ENCODE measurements at regions not wholly inside any gene's neighbourhood (a gene's known extent, or its start where the extent isn't known, plus 50 kb on each side); places are given as distances from the start of the nearest gene placed in this dataset.
"Not testable (repeated sequence)": the region's sequence is repeated elsewhere in the genome, so short reads cannot be mapped to it uniquely, and the experiment has no call there.

DNA sequence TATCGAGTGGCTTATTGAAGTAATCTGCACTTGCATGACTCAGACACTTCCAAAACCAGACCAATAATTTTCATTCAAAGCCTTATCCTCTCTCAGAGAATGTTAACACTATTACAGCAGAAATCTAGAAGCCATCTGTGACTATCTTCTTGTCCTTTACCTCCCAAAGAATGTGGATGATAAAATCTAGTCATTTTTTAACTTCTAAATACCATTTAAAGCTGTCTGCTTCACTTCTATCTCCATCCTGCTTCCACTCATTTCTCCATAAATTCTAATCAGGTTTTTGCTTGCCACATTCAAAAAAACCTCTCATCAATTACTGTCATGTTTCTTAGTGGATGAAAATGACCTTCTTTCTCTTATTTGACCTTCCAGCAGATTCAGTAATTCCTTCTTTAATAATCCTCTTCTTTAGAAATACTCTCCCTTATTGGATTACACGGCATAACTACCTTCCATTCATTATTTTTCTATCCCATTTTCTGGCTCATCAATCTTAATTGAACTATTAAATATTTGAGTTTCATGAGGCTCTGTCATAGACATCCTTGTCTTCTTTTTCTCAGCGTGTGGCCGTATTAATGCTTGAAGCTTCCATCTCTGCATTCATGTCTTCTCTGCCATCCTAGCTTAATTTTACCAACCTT, 1999.4 kb downstream of the MRPL39 start:
- DNase-seq (ENCODE audit: low read depth): no peak

DNA sequence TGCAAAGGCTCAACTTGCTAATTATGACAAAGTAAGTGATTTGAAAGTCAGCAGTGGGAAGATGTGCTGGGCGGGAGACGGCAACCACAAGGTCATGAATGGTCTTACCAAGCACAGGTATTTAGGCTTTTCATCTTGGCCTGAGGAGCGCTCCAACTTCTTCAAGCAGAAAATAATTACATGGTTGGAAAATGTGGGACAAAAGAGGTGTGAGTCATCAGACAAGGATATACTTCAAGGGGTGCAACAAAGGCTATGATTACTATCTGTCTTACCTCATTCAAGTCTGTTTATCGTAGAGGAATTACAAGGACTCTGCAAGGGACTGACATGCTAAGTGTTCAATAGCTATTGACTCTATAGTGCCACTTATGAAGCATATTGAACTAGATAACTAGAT, 2005.7 kb downstream of the MRPL39 start:
- DNase-seq (ENCODE audit: low read depth): no peak

DNA sequence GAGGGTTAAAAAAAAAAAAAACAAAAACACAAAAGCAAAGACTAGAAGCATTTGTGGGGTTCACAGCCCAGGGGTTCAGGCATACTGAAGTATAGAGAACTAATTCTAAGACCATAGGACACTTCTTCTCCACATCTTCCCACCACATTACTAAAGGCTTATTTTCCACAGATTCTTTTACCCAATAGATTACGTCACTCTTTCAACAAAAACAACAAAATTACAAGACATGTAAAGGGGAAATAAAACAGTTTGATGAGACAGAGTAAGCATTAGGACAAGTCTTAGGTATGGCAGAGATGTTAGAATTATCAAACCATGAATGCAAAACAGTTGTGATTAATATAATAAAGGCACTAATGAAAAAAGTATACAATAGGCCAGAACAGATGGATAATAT, 2013.7 kb downstream of the MRPL39 start:
- no peak for DNase-seq (ENCODE audit: low read depth)

DNA sequence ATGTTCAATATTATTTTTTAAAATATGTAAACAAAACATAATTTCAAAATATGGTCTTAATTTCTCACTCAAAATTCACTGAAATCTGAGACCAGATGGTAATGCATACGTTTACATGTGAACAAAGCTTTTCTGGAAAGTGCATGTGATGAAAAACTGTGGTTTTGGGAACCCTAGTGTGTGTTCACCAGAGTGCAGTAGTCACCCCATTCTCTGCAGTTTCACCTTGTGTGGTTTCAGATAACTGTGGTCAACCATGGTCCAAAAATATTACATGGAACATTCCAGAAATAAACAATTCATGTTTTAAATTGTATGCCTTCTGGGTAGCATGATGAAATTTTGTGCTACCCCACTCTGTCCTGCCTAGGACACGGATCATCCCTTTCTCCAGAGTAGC, 2021.9 kb downstream of the MRPL39 start:
- DNase-seq (ENCODE audit: low read depth): no peak

DNA sequence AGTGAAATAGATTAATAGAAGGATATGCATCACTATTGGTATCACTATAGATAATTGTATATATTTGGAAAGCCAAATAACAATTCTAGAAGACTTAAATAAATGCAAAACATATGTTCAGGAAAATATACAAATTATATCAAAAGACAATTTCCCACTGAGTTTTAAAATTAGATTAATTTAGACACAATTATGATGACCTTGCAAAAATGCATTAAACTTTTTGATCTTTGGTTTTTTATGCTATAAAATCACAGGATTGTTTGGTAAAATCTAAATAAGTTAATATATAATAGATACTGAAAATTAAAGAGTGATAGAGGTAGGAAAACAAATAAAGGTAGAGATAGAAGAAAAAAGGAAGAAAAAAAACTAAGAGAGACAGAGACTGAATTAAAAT, 2027.7 kb downstream of the MRPL39 start:
- DNase-seq (ENCODE audit: low read depth): no peak

DNA sequence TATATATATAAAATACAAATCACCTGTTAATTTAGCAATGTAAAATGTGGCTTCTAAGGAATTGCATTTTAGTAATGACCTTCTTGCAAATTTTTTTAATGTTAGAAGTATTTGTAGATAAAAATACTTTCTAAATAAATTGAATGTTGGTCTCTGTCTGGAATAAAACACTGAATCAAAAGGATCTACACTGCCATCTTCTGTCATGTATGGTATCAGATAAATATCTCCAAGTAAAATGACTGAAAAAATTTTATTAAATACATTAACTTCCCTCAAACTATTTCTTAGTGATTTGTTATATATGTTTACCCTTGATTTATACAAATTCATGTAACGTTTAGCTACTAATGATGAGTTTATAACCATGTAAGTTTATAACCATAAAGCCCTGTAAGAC, 2029.3 kb downstream of the MRPL39 start:
- DNase-seq (ENCODE audit: low read depth): no peak

DNA sequence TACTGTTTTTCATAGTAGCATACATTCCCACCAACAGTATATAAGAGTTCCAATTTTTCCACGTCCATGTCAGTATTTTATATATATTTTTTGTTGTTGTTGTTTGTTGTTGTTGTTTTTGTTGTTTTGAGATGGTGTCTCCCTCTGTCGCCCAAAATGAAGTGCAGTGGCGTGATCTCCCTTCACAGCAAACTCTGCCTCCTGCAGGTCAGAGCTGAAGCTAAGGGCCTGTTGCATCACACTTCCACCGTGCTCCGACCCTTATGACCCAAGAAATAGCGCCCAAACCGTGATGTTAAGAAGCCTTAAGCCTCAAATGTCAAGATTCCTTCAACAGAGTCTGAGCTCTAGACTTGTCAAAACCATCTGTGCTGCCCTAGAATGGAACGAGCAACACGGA, 2032.3 kb downstream of the MRPL39 start:
- no peak for DNase-seq (ENCODE audit: low read depth)

DNA sequence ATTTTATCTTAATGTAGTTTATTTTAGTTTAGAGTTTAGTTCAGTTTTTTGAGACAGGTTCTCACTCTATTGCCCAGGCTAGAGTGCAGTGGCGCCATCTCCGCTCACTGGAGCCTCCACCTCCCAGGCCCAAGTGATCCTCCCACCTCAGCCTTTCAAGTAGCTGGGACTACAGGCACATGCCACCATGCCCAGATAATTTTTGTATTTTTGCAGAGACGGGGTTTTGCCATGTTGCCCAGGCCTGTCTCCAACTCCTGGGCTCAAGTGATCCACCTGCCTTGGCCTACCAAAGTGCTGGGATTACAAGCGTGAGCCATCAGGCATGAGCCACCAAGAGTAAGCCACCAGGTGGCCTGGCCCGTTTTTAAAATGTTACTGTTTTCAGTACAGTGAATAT, 2058.4 kb downstream of the MRPL39 start:
- not testable (repeated sequence) for DNase-seq (ENCODE audit: low read depth)

DNA sequence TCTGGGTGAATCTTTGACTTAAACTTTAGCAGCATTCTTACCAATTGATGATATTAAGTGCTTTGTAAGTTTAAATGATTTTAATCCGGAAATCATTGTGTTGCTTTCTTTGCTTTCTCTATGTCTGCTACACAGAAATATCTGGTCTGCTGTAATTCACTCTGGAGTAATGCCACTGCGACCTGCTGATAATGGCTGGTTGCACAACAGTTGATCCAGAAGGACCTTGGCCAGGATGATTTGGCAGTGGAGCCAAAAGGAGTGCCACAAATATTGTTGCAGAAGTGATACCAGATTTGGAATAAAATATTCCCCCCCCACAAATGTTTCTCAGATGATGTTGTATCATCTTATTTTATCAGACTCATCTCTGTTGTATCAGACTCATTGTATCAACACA, 2063.9 kb downstream of the MRPL39 start:
- DNase-seq (ENCODE audit: low read depth): no peak

DNA sequence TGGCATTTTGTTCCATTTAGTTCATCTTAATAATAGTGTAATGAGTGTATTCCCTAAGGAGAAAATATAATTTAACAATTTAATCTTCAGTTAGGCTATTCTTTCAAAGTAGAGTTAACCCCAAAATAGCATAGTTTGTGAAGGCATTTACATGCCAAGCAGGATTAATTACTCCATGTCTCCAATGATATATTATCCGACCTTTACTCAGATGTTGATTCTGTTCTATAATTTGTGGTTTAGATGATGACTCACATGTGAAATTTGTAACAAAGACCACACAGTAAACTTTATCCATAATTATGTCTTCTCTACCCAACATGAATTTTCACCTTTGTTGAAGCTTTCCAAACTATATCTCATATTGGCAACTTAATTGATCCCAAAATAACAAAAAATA, 2065.2 kb downstream of the MRPL39 start:
- DNase-seq (ENCODE audit: low read depth): no peak

DNA sequence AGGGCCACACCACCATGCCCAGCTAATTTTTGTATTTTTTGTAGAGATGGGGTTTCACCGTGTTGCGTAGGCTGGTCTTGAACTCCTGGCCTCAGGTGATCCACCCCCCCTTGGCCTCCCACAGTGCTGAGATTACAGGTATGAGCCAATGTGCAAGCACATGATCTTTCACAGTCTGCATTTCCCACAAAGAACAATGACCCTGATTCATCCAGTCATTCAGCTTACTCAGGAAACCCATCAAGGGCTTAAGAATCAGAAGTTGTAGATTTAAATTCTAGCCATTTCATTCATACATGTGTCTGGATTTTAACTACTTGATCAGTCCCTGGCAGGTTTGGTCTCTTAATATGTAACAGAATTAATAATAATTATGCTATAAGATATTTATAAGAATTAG, 2065.7 kb downstream of the MRPL39 start:
- DNase-seq (ENCODE audit: low read depth): no peak

DNA sequence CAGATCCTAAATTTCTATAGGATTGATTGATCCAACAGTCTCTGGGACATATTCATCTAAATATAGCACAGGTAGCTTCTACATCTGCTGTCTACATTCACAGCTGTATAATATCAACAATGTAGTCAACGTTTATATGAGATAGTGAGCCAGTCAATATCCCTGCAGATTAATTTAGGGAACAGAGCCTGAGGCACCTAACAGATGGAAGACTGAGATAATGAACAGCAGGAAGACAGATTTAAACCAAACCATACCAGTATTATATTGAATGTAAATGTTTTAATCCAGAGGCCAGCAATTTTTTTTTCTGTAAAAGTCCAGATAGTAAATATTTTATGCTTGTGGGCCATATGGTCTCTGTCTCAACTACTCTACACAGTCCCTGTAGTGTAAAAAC, 2072.4 kb downstream of the MRPL39 start:
- DNase-seq (ENCODE audit: low read depth): no peak

DNA sequence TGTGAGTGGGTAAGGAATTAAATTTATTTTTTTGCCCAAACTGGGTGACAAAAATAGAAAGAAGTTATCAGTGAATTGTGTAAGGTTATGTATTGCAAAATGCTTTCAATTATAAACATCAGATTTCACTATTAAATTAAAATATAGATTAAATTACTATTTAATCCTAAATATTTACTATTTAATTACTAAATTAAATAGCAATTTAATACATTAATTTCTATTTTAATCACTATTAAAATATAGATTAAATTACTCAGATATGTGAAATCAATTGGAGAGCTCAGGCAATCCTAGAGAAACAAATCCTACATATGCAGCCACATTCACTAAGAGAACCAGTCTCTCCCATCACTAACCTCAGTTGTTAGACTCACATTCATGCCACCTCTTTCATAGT, 2075.8 kb downstream of the MRPL39 start:
- no peak for DNase-seq (ENCODE audit: low read depth)

DNA sequence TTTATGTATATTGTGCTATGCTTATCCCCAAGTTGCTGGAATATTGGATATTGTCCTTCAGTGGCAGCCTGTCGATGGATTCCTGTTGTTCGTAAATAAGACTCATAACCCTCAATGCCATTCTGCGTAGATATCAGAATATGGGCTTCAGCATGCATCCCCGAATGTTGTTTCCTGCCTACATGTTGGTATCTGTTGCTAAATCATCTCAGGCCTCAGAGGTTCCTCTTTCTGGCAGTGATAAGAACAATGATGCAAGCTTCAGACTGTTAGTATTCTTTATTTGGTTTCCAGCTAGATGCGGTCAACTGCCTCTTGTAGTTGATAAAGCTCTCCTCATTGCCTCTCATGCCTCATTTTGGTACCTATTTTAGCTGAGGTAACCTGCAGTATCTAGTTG, 2082.6 kb downstream of the MRPL39 start:
- DNase-seq (ENCODE audit: low read depth): no peak

DNA sequence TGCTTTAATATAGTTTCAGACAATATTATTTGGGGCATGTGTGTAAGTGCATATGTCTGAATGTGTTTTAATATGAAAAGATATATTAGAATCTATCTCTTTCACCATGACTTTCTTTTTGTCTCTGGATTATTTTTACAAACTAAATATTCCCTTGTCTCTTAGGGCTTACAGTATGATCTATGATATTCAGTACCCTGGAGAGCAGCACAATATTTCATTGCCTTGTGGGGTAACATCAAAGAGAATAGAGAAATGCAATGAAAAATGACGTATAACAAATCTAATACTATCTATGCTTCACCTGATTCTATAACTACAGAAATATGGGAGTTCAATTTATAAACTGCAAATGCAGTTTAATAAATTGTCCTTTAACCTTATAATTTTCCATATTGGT, 2084.5 kb downstream of the MRPL39 start:
- no peak for DNase-seq (ENCODE audit: low read depth)

DNA sequence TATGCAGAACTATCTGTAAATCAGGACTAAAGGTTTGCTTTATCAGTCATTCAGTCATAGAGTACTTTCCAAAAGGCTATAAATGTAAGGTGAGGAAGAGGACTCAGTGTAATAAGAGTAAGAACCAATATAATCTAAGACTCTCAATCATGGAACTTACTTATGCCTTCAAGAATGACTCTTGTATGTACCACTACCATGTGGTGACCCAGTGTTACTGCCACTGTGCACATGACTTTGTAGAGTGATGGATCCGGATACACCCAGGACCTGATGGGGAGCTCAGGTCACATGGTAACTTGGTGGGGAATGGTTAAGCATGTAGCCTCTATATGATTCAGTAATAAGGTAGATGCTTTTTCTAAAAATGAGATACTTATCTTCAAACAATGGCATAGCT, 2099.8 kb downstream of the MRPL39 start:
- no peak for DNase-seq (ENCODE audit: low read depth)

DNA sequence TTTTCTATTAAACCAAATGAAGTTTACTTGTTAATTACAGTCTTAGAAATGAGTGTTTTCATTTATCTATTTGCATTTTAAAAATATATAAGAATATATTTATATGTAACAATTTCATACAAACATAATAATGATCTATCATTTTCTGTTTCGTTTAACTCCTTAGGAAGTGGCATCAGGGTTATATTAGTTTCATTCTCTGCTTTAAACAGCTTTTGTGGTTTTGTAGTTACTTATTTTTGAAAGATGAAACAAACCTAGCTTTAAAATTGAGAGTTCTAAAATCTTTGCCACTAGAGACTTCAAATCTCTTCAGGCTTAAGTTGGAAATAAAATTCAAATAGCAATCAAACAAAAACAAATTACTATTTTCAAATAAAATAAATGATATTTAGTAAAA, 2110.6 kb downstream of the MRPL39 start:
- DNase-seq (ENCODE audit: low read depth): no peak

DNA sequence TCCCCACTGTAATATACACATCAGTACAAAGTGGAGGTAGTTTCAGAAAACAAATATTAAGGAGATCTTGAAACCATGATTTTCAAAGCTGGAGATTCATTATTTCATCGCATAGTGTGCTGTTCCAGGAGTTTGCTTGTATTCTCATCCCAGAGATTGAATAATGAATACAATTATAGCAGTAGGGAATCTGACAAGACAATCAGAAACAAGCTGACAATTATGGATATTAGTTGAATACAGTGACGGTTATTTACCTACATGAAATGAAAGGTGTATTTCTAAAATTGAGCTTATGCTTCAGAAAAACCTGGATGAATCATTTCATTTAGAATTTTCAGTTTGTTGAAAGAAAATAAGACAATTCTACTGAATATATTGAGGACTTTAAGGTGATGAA, 2119.0 kb downstream of the MRPL39 start:
- no peak for DNase-seq (ENCODE audit: low read depth)

DNA sequence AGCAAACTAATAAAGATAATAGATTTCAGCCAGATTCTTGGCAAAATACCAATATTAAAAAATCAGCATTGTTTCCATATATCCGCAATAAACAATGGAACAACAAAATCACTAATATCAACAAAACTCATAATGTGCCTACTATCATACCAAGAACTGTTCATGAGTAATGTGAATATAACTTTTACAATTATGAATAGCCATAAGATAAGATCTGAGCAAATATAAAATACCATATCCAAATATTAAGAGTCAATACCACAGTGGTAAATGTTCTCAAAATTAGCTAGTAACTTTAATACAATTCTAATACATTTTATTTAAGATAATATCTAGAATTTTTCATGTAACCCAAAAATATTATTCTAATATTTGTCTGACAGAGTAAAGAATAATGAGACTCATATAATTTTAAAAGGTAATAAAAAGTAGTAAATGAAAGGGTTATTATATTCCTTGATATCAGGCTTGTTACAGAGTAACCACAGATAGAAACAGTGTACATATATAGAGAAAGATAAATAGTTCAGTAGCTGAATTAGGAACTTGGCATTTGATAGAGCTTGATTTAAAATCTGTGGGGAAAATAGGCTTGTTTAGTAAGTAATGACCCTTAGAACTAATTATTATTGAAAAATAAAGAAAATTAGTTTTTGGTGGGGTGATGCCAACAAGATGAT, 2126.6 kb downstream of the MRPL39 start:
- no peak for DNase-seq (ENCODE audit: low read depth)

DNA sequence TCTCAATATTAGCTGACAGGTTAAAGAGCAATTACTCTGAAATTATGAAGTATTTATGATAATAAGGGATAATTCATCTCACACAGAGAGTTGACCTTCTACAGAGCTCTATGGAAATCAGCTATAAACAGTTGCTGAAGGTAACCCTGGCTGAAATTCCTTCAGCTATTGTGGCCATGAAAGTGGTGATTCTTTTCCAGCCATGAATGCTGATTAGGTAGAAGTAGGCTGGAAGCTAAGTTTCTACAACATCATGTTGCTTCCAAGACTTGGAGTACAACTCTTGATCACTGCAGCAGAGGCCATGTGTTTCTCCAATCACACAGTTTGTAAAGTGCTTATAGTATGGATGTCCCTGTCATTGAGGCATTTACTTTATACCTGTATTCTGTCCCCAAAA, 2128.9 kb downstream of the MRPL39 start:
- DNase-seq (ENCODE audit: low read depth): no peak

DNA sequence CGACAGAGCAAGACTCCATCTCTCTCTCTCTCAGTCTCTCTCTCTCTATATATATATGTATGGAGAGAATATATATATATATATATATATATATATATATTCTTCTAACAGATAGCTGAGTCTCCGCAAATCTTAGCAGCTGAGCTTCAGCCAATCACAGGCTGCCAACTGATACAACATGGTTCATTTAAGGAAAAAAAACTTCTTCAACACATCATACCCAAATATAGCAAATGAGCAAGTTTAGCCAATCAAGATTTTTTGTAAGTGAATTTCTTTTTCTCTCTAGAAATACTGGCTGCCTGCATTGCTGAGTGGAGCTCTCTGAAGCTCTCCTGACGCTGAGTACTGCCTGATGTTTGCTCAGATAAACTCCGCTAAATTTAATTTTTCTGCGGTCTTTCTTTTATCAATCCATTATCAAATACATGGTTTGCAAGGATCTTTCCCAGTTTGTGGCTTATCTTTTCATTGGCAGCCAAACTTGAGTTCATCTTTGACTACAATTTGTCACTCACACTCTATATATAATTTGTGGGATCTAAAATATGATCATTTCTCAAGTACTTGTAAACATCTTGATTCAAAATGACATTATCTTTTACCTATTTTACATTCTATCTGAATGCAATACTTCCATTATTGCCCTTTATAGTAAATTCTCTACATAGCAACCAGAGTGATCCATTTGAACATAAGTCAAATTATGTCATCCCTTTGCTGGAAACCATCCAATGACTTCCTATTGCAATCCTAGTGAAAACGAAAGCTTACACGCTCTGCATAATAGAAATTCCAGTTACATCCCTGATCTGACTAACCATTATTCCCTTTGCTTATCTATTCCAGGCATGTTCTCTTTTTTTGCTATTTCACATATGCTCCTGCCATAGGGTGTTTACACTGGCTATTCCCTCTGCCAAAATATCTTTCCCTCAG, 2131.7 kb downstream of the MRPL39 start:
- DNase-seq (ENCODE audit: low read depth): no peak

DNA sequence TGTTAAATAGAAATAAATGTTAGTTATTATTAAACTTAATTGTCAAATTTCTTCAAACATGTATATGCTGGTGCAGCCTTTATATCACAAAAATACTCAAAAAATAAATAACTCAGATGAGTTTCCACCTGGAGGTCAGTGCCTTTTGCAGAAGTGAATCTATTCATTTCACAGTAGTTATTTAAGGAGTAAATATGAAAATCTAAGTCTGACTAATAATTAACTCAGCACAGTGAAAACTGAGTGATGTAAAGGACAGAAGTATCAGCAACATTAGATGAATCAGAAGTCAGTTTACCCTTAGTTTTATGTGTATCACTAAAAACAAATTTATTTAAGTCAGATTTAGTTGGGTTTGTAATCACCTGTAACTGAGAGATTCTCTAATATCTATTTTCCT, 2135.4 kb downstream of the MRPL39 start:
- no peak for DNase-seq (ENCODE audit: low read depth)

DNA sequence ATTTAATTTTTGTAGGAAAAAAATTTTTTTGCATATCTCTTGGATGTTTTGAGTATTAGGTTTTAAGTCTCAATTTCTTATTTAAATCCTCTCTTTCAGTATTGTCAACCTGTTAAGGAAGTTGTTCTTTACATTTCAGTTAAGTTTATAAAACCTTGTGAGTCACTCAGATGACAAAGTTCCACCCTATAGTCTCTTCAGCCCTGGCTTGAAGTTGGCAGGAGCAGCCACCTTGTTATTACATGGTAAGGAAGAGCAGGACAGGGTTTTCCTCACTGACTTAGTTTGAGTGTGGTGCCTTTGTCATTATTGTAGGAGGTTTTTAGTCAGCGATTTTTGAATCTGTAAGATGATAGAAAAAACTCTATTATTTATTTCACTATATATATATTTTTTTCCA, 2143.9 kb downstream of the MRPL39 start:
- no peak for DNase-seq (ENCODE audit: low read depth)
